SK-N-SH treated with all-trans-retinoic acid at 6 μM for 48 hours (cell line): ENCODE measurements at regions not wholly inside any gene's neighbourhood (a gene's known extent, or its start where the extent isn't known, plus 50 kb on each side); places are given as distances from the start of the nearest gene placed in this dataset.

ENCODE experiments used
- ATAC-seq: fragments of 200-7000 bp; cut with Tn5 transposase; 3 replicates; pipeline ENCODE4 v1.9.1; 2020; ENCODE audit warnings: mild to moderate bottlenecking, moderate library complexity
- ARNTL ChIP-seq: fragments of 450-650 bp; formaldehyde crosslinking; IDR thresholded peaks from 2 replicates; pipeline ENCODE4 v1.5.0; 2020; ENCODE audit warnings: low read depth, mild to moderate bottlenecking, moderate library complexity, borderline replicate concordance
- BACH2 ChIP-seq: fragments of 250-450 bp; sonication (Bioruptor Pico); IDR thresholded peaks from 2 replicates; pipeline ENCODE4 v1.9.0; 2021; ENCODE audit warnings: mild to moderate bottlenecking, borderline replicate concordance
- CREB5 ChIP-seq: fragments of 250-450 bp; sonication (Bioruptor Pico); IDR thresholded peaks from 2 replicates; pipeline ENCODE4 v1.5.1; 2020; ENCODE audit warnings: low read depth, mild to moderate bottlenecking, moderate library complexity
- CSDC2 ChIP-seq: fragments of 250-450 bp; sonication (Bioruptor Pico); IDR thresholded peaks from 2 replicates; pipeline ENCODE4 v1.5.0; 2020; ENCODE audit warnings: mild to moderate bottlenecking, moderate library complexity
- CSRNP3 ChIP-seq: fragments of 250-450 bp; sonication (Bioruptor Pico); IDR thresholded peaks from 2 replicates; pipeline ENCODE4 v1.5.1; 2021; ENCODE audit warnings: mild to moderate bottlenecking, moderate library complexity
- ESRRG ChIP-seq: fragments of 250-450 bp; sonication (Bioruptor Pico); IDR thresholded peaks from 2 replicates; pipeline ENCODE4 v1.6.1; 2021; ENCODE audit warnings: mild to moderate bottlenecking
- GLIS3 ChIP-seq: fragments of 250-450 bp; sonication (Bioruptor Pico); IDR thresholded peaks from 2 replicates; pipeline ENCODE4 v1.5.0; 2020; ENCODE audit warnings: mild to moderate bottlenecking, moderate library complexity
- ISL1 ChIP-seq: fragments of 250-450 bp; sonication (Bioruptor Pico); IDR thresholded peaks from 2 replicates; pipeline ENCODE4 v2.1.2; 2022; ENCODE audit warnings: mild to moderate bottlenecking, moderate library complexity
- OSR1 ChIP-seq: fragments of 250-450 bp; sonication (Bioruptor Pico); IDR thresholded peaks from 2 replicates; pipeline ENCODE4 v1.8.0; 2022; ENCODE audit warnings: moderate library complexity, mild to moderate bottlenecking, inconsistent platforms
- POU6F1 ChIP-seq: fragments of 250-450 bp; sonication (Bioruptor Pico); IDR thresholded peaks from 2 replicates; pipeline ENCODE4 v1.8.0; 2021; ENCODE audit warnings: low read depth, mild to moderate bottlenecking, moderate library complexity, borderline replicate concordance
- PPARA ChIP-seq: fragments of 250-450 bp; sonication (Bioruptor Pico); IDR thresholded peaks from 2 replicates; pipeline ENCODE4 v1.5.0; 2020; ENCODE audit warnings: mild to moderate bottlenecking, borderline replicate concordance
- RARB ChIP-seq: fragments of 250-450 bp; sonication (Bioruptor Pico); IDR thresholded peaks from 2 replicates; pipeline ENCODE4 v1.8.0; 2021; ENCODE audit warnings: mild to moderate bottlenecking, moderate library complexity
- SNAI2 ChIP-seq: fragments of 250-450 bp; sonication (Bioruptor Pico); IDR thresholded peaks from 2 replicates; pipeline ENCODE4 v1.5.0; 2020; ENCODE audit warnings: mild to moderate bottlenecking, moderate library complexity
- TCF4 ChIP-seq: fragments of 250-450 bp; sonication (Bioruptor Pico); IDR thresholded peaks from 2 replicates; pipeline ENCODE4 v1.8.0; 2021; ENCODE audit warnings: mild to moderate bottlenecking, moderate library complexity, borderline replicate concordance
- TOX ChIP-seq: fragments of 250-450 bp; sonication (Bioruptor Pico); IDR thresholded peaks from 2 replicates; pipeline ENCODE4 v1.8.0; 2021; ENCODE audit warnings: mild to moderate bottlenecking, moderate library complexity, borderline replicate concordance
- TSHZ2 ChIP-seq: fragments of 250-450 bp; sonication (Bioruptor Pico); IDR thresholded peaks from 2 replicates; pipeline ENCODE4 v1.5.0; 2020; ENCODE audit warnings: mild to moderate bottlenecking, moderate library complexity
- ZC3H10 ChIP-seq: fragments of 250-450 bp; sonication (Bioruptor Pico); IDR thresholded peaks from 2 replicates; pipeline ENCODE4 v1.5.1; 2021; ENCODE audit warnings: mild to moderate bottlenecking, moderate library complexity
- ZFP3 ChIP-seq: fragments of 250-450 bp; sonication (Bioruptor Pico); IDR thresholded peaks from 2 replicates; pipeline ENCODE4 v1.5.0; 2020; ENCODE audit warnings: mild to moderate bottlenecking, moderate library complexity
- ZFP30 ChIP-seq: fragments of 450-650 bp; formaldehyde crosslinking; IDR thresholded peaks from 2 replicates; pipeline ENCODE4 v1.5.0; 2022; ENCODE audit warnings: mild to moderate bottlenecking, moderate library complexity
- ZNF565 ChIP-seq: fragments of 450-650 bp; formaldehyde crosslinking; conservative IDR thresholded peaks from 2 replicates; pipeline ENCODE4 v1.5.0; 2020; ENCODE audit warnings: low read depth, mild to moderate bottlenecking, moderate library complexity
- ZNF70 ChIP-seq: fragments of 450-650 bp; formaldehyde crosslinking; IDR thresholded peaks from 2 replicates; pipeline ENCODE4 v1.5.0; 2020; ENCODE audit warnings: mild to moderate bottlenecking, moderate library complexity
- ZNF8 ChIP-seq: fragments of 450-650 bp; formaldehyde crosslinking; IDR thresholded peaks from 2 replicates; pipeline ENCODE4 v1.5.0; 2020; ENCODE audit warnings: mild to moderate bottlenecking, moderate library complexity

GRCh38 chr21:16408280-16408679, 678.5 kb downstream of the USP25 start (continued):
- TF ChIP-seq TOX (CRISPR knock-in tag), result no peak
- no peak for TF ChIP-seq GLIS3 (CRISPR knock-in tag)
- TF ChIP-seq, all 23 proteins: peak for 0

GRCh38 chr21:16409352-16409751, 679.6 kb downstream of the USP25 start:
- ATAC-seq, result no peak
- TF ChIP-seq TOX (CRISPR knock-in tag), result no peak
- TF ChIP-seq ZFP30 (CRISPR knock-in tag), result no peak
- TF ChIP-seq CSDC2 (CRISPR knock-in tag), result no peak
- no peak for TF ChIP-seq POU6F1 (CRISPR knock-in tag)
- TF ChIP-seq TSHZ2 (CRISPR knock-in tag), result no peak
- no peak for TF ChIP-seq ZNF565
- no peak for TF ChIP-seq GLIS3 (CRISPR knock-in tag)

- ATAC-seq, result no peak
- no peak for TF ChIP-seq BACH2
- no peak for TF ChIP-seq ZFP3
- no peak for TF ChIP-seq ZC3H10 (CRISPR knock-in tag)
- no peak for TF ChIP-seq ISL1
- TF ChIP-seq ZFP30 (CRISPR knock-in tag), result no peak
- no peak for TF ChIP-seq RARB (CRISPR knock-in tag)
- TF ChIP-seq ARNTL (CRISPR knock-in tag), result no peak
- no peak for TF ChIP-seq ZNF70 (CRISPR knock-in tag)
- no peak for TF ChIP-seq ZNF565
- TF ChIP-seq SNAI2 (CRISPR knock-in tag), result no peak
- TF ChIP-seq TSHZ2 (CRISPR knock-in tag), result no peak
- TF ChIP-seq TOX (CRISPR knock-in tag), result no peak
- no peak for TF ChIP-seq OSR1 (CRISPR knock-in tag)
- no peak for TF ChIP-seq TCF4 (CRISPR knock-in tag)
- no peak for TF ChIP-seq CSDC2 (CRISPR knock-in tag)
- TF ChIP-seq, all 23 proteins: peak for 0
These were observed 688.4 kb downstream of the USP25 start for GRCh38 chr21:16418226-16418625.

- ATAC-seq, result no peak
- TF ChIP-seq CSRNP3 (CRISPR knock-in tag) (no peak), PPARA (CRISPR knock-in tag) (no peak), ESRRG (CRISPR knock-in tag) (no peak), ZNF565 (no peak), ZNF8 (no peak), ISL1 (no peak), OSR1 (CRISPR knock-in tag) (no peak), SNAI2 (CRISPR knock-in tag) (no peak), TSHZ2 (CRISPR knock-in tag) (no peak), CREB5 (no peak), ARNTL (CRISPR knock-in tag) (no peak), CSDC2 (CRISPR knock-in tag) (no peak), TOX (CRISPR knock-in tag) (no peak), ZC3H10 (CRISPR knock-in tag) (no peak), ZFP3 (no peak), ZNF70 (CRISPR knock-in tag) (no peak)
These were observed 688.9 kb downstream of the USP25 start for GRCh38 chr21:16418642-16419041.
